ENCODE measurements at regions not wholly inside any gene's neighbourhood (a gene's known extent, or its start where the extent isn't known, plus 50 kb on each side); places are given as distances from the start of the nearest gene placed in this dataset.

DNA sequence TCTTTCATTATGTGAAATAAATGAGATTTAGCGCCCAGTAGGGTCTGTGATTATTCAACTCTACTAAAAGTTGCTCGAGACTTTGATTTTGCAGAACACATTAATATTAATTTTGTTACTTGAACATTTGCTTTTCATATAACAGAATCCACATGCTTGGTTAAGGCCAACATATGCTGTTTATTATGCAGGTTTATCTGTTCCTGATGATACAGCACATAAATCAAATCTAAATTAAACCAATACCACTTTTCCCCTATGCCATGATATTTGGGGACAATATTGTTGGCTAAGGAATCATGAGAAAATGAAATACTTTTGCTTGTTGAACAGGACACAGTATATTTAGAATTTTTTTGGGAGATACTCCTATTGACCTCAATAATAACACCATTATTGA is 291.1 kb downstream of the USP25 start:
- no peak for DNase-seq

DNA sequence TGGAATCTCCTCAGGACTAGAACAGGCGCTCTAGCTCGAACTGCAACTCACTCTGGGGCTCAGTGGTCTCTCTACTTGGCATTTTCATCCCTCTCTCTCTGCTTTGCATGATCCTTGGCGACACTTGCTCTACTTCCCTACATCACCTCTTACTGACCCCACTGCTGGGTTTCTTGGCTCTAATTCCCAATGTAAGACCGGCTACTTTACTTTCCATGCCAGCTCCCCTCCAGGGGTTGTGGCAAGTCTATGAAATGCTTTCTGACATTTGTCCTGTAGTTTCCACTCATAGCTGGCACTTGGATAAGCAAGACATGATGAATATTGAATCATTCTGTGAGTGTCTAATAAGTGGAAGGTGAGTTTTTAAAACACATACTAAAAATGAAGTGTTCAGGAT is 292.3 kb downstream of the USP25 start:
- no peak for DNase-seq

DNA sequence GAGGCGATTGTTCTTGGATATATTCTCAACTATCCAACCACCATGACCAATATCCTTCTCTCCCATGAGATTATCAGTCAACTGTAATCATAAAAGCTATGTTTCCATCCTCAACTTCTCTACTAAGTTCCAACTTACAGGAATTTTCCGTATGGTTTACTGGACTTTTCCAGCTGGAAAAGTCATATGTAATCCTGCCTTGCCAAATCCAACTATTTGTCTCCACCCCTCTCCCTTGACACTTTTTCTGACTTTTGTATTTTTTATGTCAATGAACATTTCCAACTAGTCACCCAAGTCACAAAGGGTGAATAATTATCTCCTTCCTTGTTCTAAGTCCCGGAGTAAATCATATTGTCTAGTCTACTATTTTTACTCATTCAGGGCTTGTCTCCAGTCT is 293.1 kb downstream of the USP25 start:
- DNase-seq: no peak

DNA sequence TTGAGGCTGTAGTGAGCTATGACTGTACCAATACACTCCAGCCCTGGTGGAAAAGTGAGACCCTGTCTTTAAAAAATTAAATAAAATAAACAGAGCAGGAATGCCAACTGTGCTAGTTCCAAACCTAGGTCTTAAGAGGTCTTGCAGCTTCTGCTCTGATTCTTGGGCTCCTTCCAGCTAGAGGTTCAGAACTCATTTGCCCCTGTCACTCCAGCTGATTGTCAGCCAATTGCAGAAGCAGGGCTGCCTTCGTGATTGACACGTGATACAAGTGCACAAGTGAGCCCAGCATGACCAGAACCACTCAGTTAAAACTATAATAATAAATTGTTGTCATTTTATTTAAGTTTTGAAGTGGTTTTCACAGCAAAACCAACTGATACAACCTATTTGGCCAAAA is 298.4 kb downstream of the USP25 start:
- no peak for DNase-seq

DNA sequence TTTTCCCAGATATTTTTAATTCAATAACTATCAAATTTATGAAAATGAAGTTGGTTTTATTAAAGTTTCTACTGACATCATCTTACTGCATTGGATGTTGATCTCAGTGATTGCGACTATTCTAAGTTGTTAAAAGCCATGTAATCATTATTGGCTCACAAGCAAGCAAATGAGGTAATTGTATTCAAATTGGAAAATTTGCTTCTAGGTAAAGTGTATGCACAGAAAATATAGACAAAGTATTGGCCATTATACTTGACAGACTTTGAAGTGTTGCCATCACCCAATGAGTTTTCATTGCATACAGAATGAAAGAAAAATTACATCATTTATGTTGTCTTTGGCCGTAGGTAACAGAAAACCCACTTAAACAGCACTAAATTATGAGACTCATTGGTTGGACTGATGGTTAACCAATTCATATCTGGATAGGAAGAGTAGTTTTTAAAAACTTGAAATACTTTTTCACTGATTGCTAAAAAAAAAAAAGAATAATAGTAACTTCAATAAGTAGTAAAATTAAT is 299.2 kb downstream of the USP25 start:
- DNase-seq: no peak

DNA sequence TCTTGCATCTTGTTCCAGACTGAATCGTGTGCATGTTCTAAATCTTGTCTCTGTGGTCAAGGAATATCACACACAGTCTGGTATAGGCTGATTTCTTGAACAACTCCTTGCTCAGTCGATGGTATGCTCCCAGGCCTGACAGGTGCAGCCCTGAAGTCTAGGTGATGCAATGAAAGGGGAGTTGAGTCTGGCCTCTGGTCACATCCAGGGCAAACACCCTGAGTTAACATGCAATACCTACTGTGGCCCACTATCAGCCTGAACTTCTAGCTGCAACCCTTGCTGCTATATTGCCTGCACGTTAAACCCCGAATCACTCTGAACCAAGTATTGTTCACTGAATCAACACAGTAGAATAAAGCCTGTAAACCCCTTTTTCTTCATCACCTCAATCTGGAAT is 303.4 kb downstream of the USP25 start:
- DNase-seq: no peak

DNA sequence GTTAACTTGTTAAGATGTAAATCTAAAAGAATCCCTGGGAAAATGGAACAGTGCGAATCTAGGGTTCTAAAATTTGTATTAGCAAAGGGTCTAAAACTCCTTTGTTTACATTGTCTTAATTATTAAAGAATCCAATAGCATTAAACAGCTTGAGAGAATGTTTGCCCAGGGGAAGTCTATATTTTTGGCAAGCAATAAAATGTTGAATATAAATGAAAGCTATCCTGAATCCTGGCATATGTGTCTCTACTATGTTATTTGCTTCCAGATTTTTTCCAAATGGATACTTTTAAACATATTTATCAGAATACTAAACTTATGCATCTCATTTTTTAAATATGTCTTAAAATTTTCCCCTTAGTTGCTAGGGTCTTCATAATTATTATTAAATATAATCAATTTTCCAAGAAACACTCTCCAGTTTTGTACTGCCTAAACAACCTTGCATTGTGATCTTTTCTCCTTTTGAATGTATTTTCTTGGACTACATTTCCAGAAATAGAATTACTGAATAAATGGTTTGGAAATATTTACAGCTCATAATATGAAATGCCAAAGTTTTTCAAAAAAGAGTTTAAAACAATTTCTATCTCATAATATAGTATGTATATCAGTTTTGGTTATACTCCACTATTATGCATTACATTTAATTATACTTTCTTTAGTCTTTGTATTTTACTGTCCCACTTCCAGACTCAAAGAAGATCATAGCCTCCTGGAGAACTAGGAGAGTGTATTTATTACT is 304.8 kb downstream of the USP25 start:
- no peak for DNase-seq

DNA sequence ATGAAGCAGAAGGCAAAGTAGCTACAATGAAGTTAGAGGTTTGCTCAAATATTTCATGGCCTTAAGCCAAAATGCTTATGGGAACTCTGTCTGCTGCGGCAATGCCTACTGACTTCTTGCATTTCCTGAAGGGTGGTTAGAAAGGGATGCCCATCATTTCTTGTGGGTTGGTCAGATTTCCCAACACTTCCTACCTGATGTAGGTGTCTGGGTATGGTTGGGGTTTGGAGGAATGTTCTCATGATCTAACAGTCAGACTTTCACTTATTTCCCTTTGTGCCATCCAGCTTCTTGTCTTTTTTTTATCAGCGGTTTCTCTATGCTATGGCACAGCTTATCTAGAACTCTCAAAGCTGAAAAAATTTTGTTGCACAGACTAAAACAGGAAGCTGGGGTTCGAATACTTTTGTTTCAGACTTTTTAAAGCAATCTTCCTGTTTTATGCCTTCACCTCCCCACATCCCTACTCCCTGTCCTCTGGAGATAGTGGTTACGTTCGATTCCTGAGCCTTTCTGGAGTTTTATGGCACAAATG is 307.7 kb downstream of the USP25 start:
- peak; percentile 13 for DNase-seq

DNA sequence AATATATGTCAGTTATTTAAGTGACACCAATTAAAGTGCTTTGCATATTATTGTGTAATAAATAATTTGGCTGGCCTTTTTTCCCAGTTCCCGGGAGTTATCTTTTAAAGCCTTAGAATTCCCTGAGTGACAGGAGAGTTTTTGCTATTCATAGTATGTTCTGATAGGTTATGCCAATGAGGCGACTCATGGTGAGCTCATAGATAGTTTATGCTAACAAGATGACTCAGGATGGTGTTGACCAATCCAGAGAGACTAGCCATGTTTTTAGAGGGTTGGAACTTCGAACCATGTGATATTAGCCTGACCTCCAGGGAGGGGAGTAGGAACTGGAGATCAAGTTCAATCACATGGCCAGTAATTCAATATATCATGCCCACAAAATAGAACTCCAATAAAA is 310.8 kb downstream of the USP25 start:
- DNase-seq: peak; percentile 47

DNA sequence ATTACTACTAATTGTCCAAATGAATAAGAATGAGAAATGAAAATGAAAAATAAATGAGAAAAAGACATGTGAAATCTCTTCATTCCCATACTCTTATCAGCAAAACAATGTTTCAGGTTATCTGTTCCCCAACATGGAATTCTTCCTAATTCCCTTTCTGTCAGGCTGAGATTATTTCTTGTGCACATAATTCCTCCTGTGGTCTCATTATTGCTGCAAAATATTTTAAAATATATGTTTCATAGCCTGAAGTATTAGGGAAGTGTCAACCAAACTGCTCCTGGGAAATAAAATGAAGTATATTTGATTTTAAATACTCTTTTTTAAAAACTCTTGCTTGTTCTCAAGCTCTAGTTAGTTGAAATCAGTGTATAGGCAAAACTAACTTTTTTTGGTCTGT is 314.9 kb downstream of the USP25 start:
- no peak for DNase-seq

DNA sequence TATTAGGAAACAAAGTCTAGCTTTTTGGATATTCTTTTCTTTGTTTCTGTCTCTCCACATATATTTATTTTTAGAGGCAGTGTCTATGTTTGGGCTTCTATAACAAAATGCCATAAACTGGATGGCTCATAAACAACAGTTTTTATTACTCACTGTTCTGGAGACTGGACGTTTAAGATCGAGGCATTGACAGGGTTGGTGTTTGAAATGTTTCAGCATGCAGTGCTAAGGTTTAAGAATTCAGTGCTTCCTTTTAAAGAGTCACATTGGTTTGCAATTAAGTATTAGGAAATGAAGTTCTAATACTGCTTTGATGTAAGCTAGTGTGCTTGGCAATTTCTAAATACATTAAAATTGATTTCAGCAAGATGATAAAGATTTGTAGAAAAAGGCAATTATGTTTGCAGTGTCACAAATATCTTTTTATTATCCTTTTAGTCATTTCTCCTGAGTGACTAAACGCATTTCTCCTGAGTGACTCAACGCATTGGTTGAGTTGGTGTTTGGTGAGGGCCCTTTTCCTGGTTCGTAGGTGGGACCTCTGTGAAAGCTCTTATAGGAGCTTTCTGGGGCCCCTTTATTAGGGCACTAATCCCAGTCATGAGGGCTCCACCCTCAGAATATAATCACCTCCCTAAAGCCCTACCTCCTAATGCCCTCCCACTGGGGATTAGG is 317.0 kb downstream of the USP25 start:
- DNase-seq: peak; percentile 23

DNA sequence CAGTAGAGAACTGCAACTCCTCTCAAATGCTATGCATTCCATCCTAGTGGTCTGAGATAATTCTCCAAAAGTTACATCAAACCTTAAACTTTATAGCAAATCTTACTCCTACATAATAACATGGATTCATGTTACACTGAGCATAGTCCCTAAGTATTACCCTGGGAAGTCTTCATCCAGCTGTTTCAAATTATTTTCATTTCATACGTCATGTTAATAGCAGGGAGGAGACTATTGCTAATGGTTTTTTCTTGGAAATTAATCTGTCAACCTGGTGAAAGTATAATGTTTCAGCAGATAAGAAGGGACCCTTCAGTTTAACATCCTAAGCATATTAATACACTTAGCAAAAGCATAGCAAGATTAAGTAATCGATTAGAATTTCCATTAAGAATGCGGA is 318.1 kb downstream of the USP25 start:
- DNase-seq: peak; percentile 71

DNA sequence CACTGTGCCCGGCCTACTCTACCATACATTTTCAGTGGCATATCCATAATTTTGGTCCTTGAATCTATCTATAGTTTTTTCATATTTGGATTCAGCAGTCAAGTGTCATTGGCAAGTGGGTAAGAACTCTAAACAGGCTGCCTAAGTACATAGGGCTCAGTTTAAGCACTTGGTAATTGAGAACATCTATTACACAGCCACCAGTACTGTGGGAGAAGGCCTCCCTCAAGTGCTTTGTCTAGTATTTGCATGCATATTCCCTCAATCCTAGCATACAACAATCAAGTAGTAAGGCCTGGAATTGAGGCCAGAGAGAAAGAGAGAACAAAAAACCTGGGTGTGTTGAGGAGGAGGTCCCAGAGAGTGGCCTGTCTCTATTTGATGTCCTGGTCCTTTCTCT is 325.2 kb downstream of the USP25 start:
- DNase-seq: no peak

DNA sequence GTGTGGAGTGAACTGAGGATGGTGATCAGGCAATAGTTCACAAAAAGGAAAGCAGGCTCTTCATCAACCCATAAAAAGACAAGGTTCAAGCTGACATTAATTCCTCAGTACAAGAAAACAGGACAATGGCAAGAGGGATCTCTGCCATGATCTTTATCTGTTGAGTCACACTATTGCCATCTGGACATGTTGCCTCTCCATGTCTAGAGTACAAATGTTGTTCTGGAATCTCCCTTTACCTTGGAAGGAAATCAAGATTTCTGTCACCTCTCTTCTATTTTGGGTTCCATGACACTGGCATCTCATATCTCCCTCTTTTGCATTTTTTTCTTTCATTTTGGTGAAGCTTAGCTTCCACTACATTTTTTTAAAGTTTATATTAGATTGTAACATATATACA is 329.1 kb downstream of the USP25 start:
- DNase-seq: no peak

DNA sequence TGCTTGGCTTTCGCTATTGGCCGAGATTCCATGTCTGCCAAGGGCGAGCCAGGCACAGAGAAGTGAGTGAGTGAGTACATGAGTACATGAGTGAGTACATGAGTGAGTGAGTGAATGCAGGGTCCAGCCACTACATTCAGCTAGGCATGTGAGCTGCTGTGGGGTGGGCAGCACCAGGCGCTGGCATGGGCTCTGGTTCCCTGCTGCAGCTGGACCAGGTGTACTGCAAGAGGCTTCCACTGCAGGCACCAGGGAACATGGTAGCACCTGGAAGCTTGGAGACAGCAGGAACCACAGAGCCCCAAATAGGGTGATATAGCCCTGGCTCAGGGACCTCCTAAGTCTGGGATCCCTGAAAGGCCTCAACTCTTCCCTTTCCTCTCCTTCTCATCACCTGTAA is 330.2 kb downstream of the USP25 start:
- DNase-seq: no peak

DNA sequence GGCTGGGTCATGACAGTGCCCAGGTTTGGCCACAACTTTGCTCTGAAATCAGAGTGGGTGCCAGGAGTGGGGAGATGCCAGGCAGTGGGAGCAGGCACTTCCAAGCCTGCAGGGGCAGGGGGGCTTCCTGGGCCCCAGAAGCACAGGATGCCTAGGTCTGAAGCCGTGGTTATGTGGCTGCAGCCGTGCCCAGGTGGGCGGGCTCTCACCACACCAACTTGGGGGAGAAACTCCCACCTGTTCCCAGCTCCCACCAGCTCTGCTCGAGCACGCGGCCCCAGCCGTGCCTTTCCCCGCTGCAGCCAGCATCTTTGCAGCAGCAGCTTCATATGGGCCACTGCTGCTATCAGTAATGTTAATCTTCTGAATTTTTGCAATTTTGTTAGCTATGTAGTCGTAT is 331.4 kb downstream of the USP25 start:
- no peak for DNase-seq

DNA sequence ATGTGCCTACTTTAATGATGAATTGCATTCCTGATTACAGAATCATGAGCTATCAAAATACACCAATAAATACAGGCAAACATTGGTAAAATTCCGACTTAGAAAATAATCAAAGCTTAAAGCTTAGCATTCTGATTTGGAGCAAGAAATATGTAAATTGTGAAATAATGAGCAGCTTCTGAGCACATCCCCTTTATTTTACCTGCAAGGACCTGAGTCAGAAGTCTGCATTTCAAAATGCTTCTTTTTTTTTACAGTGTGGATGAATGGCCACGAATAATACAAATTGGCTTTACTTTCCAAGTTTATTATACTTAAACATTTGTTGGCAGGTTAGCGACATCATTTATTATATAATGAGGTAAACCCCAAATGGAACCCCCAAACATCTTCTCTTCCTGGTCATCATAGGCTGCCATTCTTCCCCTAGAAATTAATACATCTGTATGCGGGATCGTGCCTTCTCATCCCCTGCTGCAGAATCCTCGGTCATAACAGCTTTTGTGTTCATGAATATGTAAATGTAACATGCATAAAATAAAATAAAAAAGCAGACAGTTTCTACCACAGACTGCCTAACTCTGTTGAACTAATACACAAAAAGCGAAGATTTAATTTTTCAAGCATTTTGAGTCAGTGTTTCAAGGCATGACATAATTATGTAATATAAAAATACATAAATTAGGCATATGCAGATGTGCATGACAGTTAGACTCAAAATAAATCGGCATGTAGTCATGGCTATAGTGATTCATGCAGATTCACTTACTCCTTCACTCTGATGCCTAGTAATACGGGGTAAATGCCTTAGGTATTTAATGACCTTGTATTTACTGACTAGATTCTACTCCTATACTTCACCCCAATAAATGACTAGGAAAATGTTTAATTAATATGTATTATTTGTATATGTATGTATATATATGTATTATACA is 339.7 kb downstream of the USP25 start:
- peak; percentile 39 for DNase-seq

DNA sequence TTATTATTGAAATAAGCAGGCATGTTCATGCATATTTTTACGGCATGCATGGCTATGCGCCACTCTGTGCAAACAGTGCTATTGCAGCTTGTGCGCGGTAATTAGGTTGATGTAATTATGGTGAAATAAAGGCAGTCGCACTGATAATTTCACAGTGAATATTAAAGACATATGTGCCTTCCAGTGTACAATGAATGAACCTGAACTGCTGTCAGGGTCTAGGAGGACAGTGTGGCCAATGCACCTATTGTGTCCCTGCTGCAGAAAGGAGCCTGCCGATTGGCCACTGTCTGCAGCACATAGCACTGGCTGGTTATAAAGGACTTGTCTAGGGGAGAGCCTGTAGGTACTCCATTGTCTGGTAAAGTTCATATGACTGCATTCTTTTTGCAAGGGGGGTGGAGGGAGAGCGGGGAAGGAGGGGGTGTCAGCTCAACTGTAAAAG is 340.4 kb downstream of the USP25 start:
- peak; percentile 79 for DNase-seq

DNA sequence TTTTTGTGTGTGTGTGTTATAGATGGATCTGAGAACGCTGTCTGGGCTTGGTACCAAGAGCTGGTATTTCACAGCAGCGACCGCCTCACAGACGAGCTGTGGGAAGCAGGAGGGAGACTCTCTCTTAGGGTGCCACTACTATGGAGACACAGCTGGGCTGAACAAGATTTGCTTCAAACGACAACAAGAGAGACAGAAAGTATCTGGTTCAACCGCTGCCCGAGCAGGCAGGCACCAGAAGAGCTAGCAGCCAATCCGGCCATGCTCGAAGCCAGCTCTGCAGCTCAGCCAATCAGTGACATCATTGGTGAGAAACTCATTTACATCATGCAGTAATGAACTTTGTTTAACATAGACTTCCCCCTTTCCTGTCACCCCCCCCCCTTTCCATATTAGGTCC is 341.3 kb downstream of the USP25 start:
- peak; percentile 89 for DNase-seq

DNA sequence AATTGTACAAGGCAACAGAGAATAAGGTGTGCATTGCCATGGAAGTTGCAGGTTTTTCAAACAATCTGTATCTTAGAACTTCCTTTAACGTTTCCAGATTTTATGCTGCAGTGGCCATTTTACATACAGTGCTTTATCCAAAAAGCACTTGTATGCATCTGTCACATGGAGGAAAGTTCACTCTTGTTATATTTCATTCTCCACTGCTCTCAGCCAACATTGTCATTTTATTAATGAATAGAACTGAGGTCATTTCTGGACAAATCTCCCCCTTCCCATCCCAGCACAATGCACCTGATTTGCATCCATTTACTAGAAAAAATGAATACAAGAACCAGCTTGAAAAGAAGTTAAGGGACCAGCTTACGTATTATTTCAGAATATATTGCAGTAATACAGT is 342.0 kb downstream of the USP25 start:
- DNase-seq: peak; percentile 3

DNA sequence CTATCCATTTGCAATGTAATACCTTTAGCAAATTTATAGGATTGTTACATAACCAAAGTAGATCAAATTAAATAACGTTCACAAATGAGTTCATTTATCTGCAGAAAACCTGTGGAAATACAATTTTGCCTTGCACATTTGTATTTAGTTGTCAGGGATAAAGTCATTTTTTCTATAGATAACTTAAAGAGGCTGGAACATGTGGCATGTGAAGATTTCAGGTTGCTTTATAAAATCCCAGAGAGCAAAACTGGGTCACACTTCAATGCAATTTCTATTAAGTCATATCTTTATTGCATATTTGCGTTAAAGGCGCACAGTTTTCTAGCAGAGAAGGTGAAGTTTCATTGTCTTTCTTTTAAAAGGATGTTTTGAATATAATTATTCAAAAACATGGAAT is 342.4 kb downstream of the USP25 start:
- DNase-seq: no peak

DNA sequence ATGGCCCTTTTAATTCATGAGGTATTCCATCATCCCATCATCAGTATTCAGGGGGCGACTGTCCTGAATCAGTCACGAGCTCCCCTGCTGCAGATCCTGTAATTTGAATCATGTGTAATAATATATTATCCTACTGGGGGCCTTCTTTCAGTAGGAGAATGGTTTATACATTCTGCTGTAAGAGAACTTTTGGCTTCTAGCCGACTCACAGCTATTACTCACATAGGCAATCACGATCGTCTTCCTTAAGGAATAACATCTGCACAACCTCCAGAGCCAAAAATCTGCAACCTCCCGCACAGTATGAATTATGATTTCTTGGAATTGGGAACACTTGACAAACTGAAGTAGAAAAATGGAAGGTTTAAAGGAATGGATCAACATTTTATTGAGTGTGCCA is 343.0 kb downstream of the USP25 start:
- peak; percentile 99 for DNase-seq

DNA sequence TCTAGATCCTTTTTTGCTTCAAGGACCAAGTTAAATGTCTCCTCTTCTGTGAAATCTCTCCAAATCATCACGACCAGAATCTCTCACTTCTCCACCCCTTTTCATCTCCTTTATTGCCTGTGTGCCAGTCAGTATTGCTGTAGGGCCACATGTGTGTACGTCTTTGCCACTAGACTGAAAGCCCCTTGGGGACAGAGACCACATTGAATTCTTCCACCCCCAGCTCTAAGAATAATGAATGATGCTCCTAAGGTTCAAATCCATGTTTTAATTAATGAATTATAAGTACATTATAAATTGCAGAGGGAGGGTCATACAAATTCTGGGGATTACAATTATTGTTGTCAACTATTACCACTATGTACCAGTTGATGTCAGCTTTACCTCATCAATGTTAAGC is 343.8 kb downstream of the USP25 start:
- DNase-seq: peak; percentile 36
